Dedifferentiated amniotic fluid mesenchymal stem cell (primary cell): ENCODE measurements at regions not wholly inside any gene's neighbourhood (a gene's known extent, or its start where the extent isn't known, plus 50 kb on each side); places are given as distances from the start of the nearest gene placed in this dataset.
"Not testable (repeated sequence)": the region's sequence is repeated elsewhere in the genome, so short reads cannot be mapped to it uniquely, and the experiment has no call there.

Experiments used
- DNase-seq: peaks from one replicate; pipeline ENCODE4 v3.0.0-alpha.2; 2016; ENCODE audit errors: extremely low spot score

DNA sequence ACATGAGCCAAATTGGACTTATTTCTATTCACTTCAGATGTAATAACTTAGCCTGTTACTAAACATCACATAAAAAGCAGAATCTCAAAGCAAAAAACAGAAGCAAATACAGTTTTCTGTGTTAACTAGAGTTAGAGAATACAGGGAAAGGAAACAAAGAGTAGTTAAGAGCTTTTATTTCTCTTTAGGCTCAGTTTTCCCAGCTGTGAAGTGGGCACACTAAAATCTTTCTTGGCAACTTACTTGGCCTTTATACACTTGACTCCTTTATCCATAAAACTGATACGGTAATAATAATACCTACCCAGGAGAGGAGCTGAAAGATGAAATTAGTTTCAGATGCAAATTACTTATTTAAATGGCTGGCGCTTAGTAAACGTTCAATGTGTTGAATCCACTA lies 132.8 kb upstream of the SPATS2L start:
- no peak for DNase-seq

DNA sequence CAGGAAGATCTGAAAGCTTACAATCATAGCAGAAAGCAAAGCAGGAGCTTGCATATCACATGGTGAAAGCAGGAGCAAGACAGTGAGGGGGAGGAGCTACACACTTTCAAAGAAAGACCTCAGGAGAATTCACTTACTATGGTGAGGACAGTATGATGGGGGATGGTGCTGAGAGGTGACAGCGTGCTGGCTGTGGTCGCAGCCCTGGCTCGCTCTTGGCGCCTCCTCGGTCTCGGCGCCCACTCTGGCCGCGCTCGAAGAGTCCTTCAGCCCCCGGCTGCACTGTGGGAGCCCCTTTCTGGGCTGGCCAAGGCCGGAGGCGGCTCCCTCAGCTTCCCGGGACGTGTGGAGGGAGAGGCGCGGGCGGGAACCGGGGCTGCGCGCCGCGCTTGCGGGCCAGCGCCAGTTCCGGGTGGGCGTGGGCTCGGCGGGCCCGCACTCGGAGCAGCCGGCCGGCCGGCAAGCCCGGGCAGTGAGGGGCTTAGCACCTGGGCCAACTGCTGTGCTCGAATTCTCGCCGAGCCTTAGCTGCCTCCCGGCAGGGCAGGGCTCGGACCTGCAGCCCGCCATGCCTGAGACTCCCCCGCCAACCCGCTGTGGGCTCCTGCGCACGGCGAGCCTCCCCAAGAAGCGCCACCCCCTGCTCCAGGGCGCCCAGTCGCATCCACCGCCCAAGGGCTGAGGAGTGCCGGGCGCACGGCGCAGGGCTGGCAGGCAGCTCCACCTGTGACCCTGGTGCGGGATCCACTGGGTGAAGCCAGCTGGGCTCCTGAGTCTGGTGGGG lies 131.9 kb upstream of the SPATS2L start:
- DNase-seq, result no peak

DNA sequence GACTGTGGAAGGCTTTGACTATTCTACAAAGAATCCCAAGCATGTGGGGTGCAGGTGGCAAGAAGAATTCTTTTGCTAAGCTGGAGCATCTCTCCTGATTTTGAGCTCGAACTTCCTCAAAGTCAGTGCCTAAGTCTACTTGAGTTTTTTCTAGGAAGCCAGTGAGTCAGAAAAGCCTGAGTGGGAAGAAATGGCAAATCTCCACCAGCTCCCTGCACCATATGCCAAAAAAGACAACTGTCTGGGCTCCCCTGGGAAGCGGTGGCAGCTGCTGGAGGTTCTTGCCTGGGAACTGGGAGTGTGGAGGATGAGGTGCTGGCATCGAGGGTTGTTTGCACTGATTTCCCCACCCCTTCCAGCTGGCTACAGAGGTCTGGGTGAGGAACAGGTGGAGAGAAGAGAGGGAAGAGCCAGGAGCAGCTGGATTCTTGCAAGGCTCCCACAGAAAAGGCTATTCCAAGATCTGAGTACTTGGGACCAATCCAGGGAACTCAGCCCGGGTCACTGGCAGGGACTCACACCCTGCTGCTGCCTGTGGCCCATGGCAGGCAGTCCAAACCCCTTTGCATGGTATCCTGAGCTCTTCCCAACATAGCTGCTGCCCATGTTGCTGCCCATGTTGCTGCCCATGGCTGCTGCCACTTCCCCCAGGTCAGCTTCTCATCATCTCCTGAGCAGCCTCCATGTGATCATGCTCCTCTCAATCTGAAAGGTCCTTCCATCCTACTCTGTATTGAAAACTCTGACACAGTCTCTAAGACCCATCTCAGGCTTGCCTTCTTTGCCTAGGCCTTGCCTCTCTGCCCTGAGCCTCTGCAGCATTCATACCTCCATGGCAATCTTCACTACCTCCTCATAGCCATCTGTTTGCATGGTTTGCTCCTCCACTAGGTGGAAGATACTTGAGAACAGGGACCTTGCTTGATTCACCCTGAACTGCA lies 128.3 kb upstream of the SPATS2L start:
- no peak for DNase-seq

DNA sequence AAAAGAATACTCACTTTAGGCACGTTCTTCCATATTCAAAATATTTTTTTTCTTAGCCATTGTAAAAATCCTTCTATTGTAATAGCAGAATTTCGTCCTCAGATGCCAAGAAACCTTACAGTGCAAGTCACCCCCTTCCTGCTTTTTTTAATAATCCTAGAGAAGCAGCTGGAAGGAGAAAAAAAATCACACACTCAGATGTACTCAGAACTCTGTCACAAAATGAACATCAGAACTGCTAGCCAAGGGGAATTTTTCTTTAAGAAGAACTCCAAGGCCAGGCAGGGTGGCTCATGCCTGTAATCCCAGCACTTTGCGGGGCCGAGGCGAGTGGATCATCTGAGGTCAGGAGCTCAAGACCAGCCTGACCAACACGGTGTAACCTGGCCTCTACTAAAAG lies 127.3 kb upstream of the SPATS2L start:
- no peak for DNase-seq

DNA sequence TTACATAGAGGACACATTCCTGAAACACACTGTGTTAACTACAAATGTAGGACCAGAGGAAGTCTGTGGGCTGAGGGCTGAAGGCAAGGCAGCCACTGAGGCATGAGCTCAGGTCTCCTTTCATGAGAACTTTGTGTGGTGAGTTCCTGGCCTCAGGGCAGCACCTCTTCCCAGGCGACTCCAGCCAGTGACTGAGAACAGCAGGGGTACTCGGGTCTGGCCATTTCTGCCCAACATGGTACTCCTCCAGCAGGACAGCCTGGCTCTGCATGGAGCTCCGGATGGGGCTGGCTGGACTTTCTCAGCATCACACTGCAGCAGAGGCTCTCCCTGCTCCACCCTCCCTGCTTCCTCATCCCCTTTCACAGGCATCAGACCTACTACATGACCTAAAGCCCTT lies 125.5 kb upstream of the SPATS2L start:
- DNase-seq, result no peak

DNA sequence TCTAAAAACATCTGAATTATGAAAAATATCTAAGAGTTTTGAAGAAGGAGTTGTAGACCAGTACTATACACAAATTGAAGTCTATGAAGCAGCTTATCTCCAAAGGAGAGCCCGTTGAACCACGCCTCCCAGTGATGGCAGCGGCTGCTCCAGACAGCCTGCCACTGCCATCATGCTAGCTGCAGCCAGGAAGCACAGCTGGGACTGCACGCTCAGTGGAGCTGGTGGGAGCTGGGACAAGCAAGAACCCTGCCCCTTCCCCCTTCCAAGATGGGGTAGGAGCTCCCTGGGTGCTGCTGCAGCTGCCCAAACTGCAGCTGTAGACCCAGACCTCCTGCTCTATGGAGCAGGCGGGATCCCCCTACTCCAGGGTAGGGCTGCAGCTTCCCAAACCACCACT lies 124.7 kb upstream of the SPATS2L start:
- DNase-seq, result no peak

DNA sequence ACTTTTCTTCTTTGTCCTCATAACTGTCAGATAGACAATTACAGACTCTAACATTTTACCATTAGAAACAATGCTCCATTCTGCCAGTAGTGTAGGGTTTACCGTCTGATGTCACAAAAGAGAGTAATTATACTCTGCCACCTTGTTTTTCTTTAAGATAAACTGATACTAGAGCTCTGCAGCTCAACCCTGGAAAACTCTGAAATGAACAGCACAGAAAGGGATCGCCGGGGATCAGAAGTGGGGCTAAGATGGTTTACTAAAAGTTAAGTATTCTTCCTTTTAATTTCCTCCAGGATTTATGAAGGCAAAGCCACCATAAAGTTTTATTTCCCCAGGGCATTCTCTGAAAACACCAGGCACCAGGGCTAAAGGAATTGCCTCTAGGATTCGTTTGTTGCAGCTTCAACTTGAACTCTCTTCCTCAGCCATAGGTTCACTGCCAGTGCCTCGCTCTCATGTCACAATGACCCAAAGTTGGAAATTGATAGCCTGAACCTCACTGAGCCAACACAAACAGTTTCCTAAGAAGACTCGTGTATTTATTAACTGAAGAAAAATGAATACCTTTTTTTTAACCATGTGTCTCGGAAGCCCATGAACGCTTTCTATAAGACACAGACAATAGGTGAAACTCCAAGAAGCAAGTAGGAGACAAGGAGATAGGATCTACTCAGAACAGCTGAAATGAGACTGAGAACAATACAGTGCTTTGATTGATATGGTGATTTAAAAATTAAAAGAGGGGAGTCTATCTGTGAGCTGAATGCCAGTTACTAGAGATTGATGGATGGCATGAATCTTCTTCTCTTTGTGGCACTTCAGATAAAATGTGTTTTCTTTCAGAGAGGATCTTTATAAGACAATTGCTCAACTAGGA lies 121.5 kb upstream of the SPATS2L start:
- no peak for DNase-seq

DNA sequence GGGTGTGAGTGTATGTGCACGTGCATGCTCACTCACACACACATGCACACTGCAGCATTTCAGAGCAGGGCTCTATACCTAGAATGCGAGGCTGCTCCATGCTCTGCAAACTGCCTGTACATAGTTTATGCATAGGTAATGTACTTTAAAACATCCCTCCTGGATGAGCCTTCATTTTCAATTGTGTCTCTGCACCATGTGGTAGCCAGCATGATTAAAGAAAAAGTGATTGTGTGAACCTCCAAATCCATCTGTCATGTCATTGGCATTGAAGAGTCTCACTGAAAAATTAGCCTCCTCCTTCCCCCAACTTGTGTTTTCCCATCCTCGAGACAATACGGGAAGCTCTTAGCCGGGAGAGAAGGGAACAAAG lies 120.9 kb upstream of the SPATS2L start:
- DNase-seq, result no peak

DNA sequence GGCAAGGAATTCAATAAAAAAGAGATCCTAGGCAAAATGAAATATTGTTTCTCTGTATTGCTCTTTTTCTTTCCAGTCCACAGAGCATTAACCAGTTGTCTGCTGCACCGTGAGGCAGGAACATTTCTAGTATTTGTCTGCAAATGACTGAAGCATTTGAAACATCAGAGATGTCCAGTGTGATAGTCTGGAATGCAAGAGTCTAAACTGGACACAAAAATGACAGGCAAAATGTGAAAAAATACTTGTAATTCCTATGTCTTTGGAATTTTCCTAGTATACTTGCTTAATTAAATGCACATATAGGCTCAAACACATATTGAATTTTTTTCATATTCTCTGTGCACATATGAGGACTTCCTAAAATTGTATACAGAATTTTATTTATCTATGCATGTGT lies 120.5 kb upstream of the SPATS2L start:
- no peak for DNase-seq

DNA sequence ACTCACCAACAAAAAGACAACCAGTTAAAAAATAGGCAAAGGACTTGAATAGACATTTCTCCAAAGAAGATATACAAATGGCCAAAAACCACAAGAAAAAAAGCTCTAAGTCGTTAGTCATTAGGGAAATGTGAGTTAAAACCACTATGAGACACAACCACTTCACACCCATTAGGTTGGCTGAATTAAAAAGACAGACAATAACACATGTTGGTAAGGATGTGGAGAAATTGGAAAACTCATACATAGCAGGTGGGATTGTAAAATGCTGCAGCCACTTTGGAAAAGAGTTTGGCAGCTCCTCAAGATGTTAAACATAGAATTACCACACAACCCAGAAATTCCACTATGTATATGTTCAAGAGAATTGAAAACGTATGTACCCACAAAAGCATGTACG lies 117.6 kb upstream of the SPATS2L start:
- no peak for DNase-seq

DNA sequence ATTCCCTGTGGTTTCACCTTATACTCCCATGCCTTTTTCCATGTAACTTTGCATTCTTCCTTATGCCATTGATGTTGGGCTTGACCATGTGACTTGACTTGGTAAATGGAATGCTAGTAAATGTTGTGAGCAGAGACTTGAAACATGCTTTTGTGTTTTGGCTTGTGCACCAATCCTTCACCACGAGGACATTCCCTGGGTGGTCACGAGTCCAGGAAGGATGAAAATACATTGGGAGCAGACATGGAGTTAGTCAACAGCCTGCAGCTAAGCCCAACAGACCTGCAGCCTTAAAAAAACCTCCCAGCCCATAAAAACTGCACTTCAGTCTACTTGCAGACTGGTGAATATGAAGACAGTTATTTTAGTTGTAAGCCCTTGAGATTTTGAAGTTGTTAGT lies 116.5 kb upstream of the SPATS2L start:
- DNase-seq, result no peak

DNA sequence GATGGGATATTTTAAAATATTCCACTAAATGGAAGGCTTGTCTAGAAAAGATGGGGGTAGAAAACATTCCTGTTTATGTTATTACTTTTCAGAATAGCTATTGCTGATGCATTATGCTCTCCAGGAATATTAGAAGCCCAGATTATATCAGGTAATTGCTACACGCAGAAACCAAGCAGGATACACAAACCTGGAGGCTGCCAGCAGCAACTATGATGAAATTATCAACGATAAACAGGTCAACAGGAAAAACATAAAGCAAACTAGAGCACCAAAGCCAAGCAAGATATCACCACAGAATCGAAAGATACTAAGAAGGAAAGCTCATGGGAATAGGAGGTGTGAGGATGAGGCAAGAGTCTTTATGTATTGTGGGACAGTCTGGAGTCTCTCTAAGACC lies 113.2 kb upstream of the SPATS2L start:
- DNase-seq, result no peak

DNA sequence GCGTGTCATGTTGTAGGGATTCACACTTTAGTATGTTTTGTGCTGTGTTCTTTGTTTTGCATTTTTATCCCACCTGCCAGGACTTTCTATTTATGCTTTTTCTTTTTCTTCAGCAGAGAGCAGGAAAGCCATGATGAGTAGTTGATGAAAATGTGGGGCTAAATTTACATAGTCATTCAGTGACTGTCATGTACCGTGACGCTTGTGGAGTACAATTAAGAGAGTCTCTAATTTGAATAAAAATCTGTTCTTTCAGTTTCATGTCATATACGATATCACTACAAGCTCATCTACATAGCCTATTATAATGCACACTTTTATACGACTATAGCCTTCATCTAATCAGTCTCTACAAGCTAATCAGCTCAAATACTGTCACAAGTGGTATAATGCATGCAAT lies 112.7 kb upstream of the SPATS2L start:
- no peak for DNase-seq

DNA sequence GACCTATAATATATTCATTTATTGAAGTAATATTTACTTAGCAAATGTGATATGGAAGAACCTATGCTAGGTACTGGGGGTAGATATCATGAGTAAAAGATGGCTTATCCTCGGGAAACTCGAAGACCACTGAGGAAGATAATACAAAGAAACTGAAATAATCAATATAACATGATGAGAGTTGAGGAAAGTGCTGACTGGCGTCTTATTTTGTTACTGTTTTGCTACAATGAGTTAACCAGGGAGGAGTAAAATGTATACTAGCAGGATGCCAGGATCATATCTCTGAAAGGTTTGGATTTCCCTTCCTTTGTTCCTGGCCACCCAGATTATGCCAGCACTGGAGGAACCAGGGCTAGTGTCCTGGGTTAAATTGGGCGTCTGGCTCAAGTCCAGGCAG lies 111.7 kb upstream of the SPATS2L start:
- no peak for DNase-seq

DNA sequence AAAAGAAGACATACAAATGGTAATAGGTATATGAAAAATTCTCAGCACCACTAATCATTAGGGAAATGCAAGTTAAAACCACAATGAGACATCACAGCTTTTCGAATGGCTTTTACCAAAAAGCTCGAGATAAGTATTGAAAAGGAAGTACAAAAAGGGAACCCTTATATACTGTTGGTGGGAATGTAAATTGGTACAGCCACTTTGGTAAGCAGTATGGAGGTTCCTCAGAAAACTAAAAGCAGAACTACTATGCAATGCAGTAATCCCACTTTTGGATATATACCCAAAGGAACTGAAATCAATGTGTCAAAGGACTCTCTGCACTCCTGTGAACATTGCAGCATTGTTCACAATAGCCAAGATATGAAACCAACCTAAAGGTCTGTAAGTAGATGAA lies 107.5 kb upstream of the SPATS2L start:
- DNase-seq, result no peak

DNA sequence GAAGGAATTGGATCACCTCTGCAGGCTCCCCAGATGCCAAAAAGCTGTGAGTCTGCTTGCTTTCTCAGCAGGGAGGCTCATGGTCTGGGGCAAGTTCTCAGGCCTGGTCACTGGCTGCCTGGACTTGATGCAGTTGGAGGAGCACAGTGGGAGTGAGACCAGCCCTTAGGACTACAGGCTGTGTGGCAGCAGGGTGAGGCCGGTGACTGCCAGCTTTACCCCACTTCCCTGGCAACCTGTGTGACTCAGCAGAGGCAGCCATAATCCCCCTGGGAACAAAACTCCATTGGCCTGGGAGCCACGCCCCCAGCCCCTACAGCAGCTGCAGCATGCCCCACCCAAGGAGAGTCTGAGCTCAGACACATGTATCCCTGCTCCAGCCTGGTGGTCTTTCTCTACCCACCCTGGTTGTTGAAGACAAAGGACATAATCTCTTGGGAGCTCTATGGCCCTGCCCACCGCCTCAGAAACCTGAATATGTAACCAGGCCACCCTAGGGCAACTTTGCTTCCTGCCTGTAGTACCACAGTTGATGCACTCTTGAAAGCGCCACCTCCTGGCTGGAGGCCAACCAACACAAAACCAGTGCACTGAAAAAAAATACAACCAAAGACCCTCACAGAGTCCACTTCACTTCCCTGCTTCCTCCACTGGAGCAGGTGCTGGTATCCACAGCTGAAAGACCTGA lies 106.8 kb upstream of the SPATS2L start:
- no peak for DNase-seq

DNA sequence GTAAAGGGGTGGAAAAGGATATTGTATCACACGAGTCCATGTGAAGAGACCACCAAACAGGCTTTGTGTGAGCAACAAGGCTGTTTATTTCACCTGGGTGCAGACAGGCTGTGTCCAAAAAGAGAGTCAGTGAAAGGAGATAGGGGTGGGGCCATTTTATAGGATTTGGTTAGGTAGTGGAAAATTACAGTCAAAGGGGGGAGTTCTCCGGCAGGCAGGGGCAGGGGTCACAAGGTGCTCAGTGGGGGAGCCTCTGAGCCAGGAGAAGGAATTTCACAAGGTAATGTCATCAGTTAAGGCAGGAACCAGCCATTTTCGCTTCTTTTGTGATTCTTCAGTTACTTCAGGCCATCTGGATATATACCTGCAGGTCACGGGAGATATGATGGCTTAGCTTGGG lies 104.7 kb upstream of the SPATS2L start:
- DNase-seq, result not testable (repeated sequence)

DNA sequence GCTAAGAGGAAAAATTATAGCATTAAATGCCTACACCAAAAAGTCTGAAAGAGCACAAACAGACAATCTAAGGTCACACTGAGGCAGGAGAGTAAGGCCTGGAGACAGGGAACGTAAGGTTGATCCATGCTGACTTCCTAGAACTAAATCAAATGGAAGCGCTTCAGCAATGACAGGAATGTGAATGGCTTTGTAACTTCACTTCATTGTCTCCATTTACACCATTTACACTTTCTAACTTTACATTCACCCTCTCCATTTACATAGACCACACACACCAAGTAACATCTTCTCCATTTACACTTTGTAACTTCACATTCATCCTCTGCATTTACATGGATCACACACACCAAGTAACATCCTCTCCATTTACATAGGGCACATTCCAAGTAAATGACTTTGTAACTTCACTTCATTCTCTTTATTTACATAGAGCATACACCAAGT lies 103.1 kb upstream of the SPATS2L start:
- DNase-seq, result no peak

DNA sequence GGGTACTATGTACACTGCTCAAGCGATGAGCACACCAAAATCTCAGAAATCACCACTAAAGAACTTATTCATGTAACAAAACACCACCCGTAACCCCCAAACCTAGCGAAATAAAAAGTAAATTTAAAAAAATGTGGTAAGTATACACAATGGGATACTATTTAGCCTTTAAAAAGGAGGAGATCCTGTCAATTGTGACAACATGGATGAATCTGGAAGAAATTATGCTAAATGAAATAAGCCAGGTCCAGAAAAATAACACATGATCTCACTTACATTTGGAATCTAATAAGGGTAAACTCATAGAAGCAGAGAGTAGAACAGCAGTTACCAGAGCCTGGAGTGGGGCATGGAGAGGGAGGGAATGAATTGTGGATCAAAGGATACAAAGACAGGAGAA lies 98.5 kb upstream of the SPATS2L start:
- no peak for DNase-seq

DNA sequence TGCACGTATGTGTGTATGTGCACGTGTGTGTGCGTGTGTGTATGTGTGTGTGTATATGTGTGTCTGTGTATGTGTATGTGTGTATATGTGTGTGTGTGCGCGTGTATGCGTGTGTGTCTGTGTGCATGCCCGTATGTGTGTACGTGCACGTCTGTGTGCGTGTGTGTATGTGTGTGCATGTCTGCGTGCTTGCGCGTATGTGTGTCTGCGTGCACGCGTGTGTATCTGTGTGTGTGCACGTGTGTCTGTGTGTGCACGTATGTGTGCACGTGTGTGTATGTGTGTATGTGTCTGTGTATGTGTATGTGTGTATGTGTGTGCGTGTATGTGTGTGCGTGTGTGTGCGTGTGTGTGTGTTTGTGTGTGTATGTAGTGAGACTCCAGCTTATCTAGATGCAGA lies 97.5 kb upstream of the SPATS2L start:
- DNase-seq, result no peak

DNA sequence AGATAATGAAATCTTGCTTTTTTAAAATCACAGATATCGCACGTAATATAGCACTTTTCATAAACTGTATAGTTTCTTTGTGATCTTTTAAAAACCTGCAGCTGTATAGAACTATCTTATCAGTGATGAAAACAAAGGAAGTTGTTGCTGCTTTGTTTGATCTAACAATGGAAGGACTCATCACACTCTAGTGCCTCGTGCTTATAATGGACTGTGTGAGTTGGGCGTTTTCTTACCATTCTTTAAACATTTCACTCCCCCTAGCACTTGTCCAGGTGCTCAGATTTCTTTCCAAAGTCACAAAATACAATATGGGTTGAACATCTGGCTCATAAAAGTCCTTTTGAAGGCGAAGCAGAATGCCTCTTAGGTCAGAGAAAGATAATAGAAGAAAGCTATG lies 94.8 kb upstream of the SPATS2L start:
- DNase-seq, result no peak
